ENCODE measurements at regions not wholly inside any gene's neighbourhood (a gene's known extent, or its start where the extent isn't known, plus 50 kb on each side); places are given as distances from the start of the nearest gene placed in this dataset.

- no peak for TF ChIP-seq CTCF (conservative IDR thresholded peaks at IDR 0.05; ENCODE audit: low read depth)
- H3K27ac ChIP-seq, result no peak overlapping the region
- ChIA-PET CTCF (interaction anchor here (1.0 kb wide), 1 partner anchor 155 kb away, joined by 3 read pairs; no protein-coding TSS in a partner anchor), POLR2A (ENCODE audit: low non-redundant PET) (no interaction called here)
- no peak for DNase-seq (ENCODE audit: low spot score)
Observed at GRCh38 chr20:58053391-58054055, 174.9 kb downstream of the ANKRD60 start.

- no peak for TF ChIP-seq CTCF (conservative IDR thresholded peaks at IDR 0.05; ENCODE audit: low read depth)
- POLR2A ChIA-PET (ENCODE audit: low non-redundant PET), result no interaction called here
- CTCF ChIA-PET, result interaction anchor here (0.7 kb wide), 1 partner anchor 428 kb away, joined by 3 read pairs; no protein-coding TSS in a partner anchor
Observed at GRCh38 chr20:58051367-58051766, 177.1 kb downstream of the ANKRD60 start.

GRCh38 chr20:58048096-58048702 lies 180.3 kb downstream of the ANKRD60 start:
- DNase-seq (ENCODE audit: low spot score), result peak; percentile 71
- no peak overlapping the region for H3K27ac ChIP-seq
- no peak for TF ChIP-seq CTCF (conservative IDR thresholded peaks at IDR 0.05; ENCODE audit: low read depth)
- ChIA-PET POLR2A (ENCODE audit: low non-redundant PET) (no interaction called here), CTCF (interaction anchor here (0.6 to 0.9 kb wide), 6 partner anchors 9 to 297 kb away, joined by 3 to 10 read pairs (median 4); no protein-coding TSS in a partner anchor)

More at GRCh38 chr20:58051367-58051766, 177.1 kb downstream of the ANKRD60 start:
- H3K27ac ChIP-seq, result no peak overlapping the region
- no peak for DNase-seq (ENCODE audit: low spot score)

- ChIA-PET POLR2A (ENCODE audit: low non-redundant PET) (no interaction called here), CTCF (no interaction called here)
- no peak overlapping the region for H3K27ac ChIP-seq
- no peak for DNase-seq (ENCODE audit: low spot score)
- TF ChIP-seq CTCF (conservative IDR thresholded peaks at IDR 0.05; ENCODE audit: low read depth), result no peak
Observed at GRCh38 chr20:58046311-58046710, 182.1 kb downstream of the ANKRD60 start.

GRCh38 chr20:58045579-58045978 lies 182.9 kb downstream of the ANKRD60 start:
- no peak for TF ChIP-seq CTCF (conservative IDR thresholded peaks at IDR 0.05; ENCODE audit: low read depth)
- H3K27ac ChIP-seq, result no peak overlapping the region
- ChIA-PET CTCF (interaction anchor here (0.7 kb wide), 1 partner anchor 25 kb away, joined by 3 read pairs; no protein-coding TSS in a partner anchor), POLR2A (ENCODE audit: low non-redundant PET) (no interaction called here)
- DNase-seq (ENCODE audit: low spot score), result no peak

- TF ChIP-seq CTCF (conservative IDR thresholded peaks at IDR 0.05; ENCODE audit: low read depth), result no peak
- CTCF ChIA-PET, result interaction anchor here (0.7 kb wide), 1 partner anchor 25 kb away, joined by 3 read pairs; no protein-coding TSS in a partner anchor
- no peak for DNase-seq (ENCODE audit: low spot score)
- POLR2A ChIA-PET (ENCODE audit: low non-redundant PET), result no interaction called here
- no peak overlapping the region for H3K27ac ChIP-seq
Observed at GRCh38 chr20:58044931-58045555, 183.4 kb downstream of the ANKRD60 start.

Measured in RWPE1 (cell line).